ENCODE measurements at regions not wholly inside any gene's neighbourhood (a gene's known extent, or its start where the extent isn't known, plus 50 kb on each side); places are given as distances from the start of the nearest gene placed in this dataset.
"Not testable (repeated sequence)": the region's sequence is repeated elsewhere in the genome, so short reads cannot be mapped to it uniquely, and the experiment has no call there.

GRCh38 chr3:86794361-86795065 lies 196.4 kb downstream of the VGLL3 start:
- DNase-seq (ENCODE audit: low read depth): no peak

- peak; percentile 93 for DNase-seq (ENCODE audit: low read depth)
Observed at GRCh38 chr3:86793786-86794185, 197.2 kb downstream of the VGLL3 start.

GRCh38 chr3:86792316-86792715 lies 198.6 kb downstream of the VGLL3 start:
- DNase-seq (ENCODE audit: low read depth): peak; percentile 57

GRCh38 chr3:86790884-86791549 lies 199.9 kb downstream of the VGLL3 start:
- DNase-seq (ENCODE audit: low read depth): no peak

- DNase-seq (ENCODE audit: low read depth): peak; percentile 69
Observed at GRCh38 chr3:86788371-86788770, 202.6 kb downstream of the VGLL3 start.

GRCh38 chr3:86787091-86787490 lies 203.9 kb downstream of the VGLL3 start:
- peak; percentile 82 for DNase-seq (ENCODE audit: low read depth)

- DNase-seq (ENCODE audit: low read depth): peak; percentile 34
Observed at GRCh38 chr3:86785386-86785785, 205.6 kb downstream of the VGLL3 start.

- DNase-seq (ENCODE audit: low read depth): no peak
Observed at GRCh38 chr3:86782866-86783265, 208.1 kb downstream of the VGLL3 start.

GRCh38 chr3:86782286-86782685 lies 208.7 kb downstream of the VGLL3 start:
- DNase-seq (ENCODE audit: low read depth): no peak

- DNase-seq (ENCODE audit: low read depth): peak; percentile 36
Observed at GRCh38 chr3:86774082-86774691, 216.8 kb downstream of the VGLL3 start.

- no peak for DNase-seq (ENCODE audit: low read depth)
Observed at GRCh38 chr3:86772699-86773098, 218.2 kb downstream of the VGLL3 start.

- DNase-seq (ENCODE audit: low read depth): no peak
Observed at GRCh38 chr3:86771741-86772512, 219.0 kb downstream of the VGLL3 start.

GRCh38 chr3:86766331-86766730 lies 224.6 kb downstream of the VGLL3 start:
- DNase-seq (ENCODE audit: low read depth): no peak

GRCh38 chr3:86757322-86758179 lies 233.4 kb downstream of the VGLL3 start:
- not testable (repeated sequence) for DNase-seq (ENCODE audit: low read depth)

GRCh38 chr3:86748015-86748414 lies 242.9 kb downstream of the VGLL3 start:
- no peak for DNase-seq (ENCODE audit: low read depth)

GRCh38 chr3:86744051-86744450 lies 246.9 kb downstream of the VGLL3 start:
- no peak for DNase-seq (ENCODE audit: low read depth)

- DNase-seq (ENCODE audit: low read depth): peak; percentile 9
Observed at GRCh38 chr3:86743233-86743632, 247.7 kb downstream of the VGLL3 start.

GRCh38 chr3:86740751-86741150 lies 250.2 kb downstream of the VGLL3 start:
- DNase-seq (ENCODE audit: low read depth): no peak

- DNase-seq (ENCODE audit: low read depth): no peak
Observed at GRCh38 chr3:86739244-86739643, 251.7 kb downstream of the VGLL3 start.

GRCh38 chr3:86738684-86739083 lies 252.3 kb downstream of the VGLL3 start:
- DNase-seq (ENCODE audit: low read depth): no peak

- DNase-seq (ENCODE audit: low read depth): no peak
Observed at GRCh38 chr3:86737517-86737916, 253.4 kb downstream of the VGLL3 start.
